ENCODE measurements at regions not wholly inside any gene's neighbourhood (a gene's known extent, or its start where the extent isn't known, plus 50 kb on each side); places are given as distances from the start of the nearest gene placed in this dataset.

DNA sequence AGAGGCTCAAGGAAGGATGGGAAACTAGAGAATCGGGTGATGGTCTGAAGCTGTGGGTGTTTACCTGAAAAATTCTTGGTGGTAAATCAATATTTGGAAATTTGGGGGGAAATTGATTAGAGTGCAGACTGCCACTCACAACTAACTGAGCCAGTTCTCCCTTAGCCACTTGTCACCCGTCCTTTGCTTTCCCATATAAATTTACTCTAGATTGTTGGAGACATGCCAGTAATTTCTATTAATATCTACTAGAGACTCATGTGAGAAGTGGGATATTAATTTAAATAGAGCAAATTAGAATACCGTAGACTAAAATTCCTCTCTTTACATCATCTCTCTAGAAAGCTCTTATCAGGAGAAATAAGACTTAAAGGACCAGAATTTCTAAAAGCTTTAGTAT is 471.3 kb upstream of the DAB2 start:
- DNase-seq (ENCODE audit: low read depth in 2 of 2), result no peak

DNA sequence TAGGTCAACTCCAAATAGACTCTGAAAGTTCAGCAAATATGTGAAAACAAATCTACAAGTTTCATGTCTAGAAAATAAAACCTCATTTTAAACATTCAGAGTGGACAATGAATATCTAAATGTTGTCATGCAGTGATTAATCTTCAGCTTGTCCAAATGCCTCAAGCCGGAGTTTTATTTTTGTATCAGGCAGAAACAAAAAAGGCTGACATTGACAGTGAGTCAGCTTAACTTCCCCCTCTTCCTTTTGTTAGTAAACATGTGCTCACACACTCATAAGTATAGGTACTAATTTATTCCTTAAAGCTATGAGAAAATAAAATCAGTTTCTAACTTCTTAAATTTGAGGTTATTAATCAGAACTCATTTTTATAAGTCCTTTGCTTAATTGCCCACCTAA is 467.9 kb upstream of the DAB2 start:
- no peak for DNase-seq (ENCODE audit: low read depth in 2 of 2)

DNA sequence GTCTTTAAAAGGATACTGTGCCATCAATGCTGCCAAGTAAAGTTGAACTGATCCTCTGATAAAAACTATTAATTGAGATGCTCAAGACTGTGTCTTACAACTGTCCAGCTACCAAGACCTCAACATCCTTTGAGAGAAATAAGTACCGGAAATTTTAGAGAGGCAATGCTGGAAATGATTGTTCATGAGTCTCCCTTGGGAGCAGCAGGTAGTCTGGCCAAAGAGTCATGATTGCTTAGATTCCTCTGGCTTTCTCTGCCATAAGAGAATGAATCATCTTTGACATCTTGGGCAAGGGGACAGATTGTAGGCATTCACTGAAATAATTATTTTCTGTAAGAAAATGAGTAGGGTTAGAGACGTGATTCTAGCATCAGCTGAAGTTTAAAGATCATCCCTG is 466.6 kb upstream of the DAB2 start:
- no peak for DNase-seq (ENCODE audit: low read depth in 2 of 2)

DNA sequence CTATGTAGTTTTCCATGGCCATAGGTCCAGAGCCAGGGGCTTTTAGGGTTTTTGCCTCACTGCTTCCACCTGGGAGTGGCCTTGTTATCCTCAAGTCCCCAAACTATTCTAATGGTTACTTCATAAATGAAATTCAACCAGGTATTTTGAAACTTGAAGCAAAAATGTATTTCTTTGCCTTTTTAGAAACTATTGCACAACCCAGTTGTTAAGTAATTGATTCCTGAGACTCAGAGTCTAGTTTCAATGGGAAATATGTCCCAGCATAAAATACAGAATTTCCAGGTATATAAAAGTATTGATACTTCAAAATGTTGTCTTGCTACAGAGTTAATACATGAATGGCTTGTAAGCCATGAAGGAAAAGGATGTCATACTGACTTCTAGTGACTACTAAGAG is 456.2 kb upstream of the DAB2 start:
- no peak for DNase-seq (ENCODE audit: low read depth in 2 of 2)

DNA sequence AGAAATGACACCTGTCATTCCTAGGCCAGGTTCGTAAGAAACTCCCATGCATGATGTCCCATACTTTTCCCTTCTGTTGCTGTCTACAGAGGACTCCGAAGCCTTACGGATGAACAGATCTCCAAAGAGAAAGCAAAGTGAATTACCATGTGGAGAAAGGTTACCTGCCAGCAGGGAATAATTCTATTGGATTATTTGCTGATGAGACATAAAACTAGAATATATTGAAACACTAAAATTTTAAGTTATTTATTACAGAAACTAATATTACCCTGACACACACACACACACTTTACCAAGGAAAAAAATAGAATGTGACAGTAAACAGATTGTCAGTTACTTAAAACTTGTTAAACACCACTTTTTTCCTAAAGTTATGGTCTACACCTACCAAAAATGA is 452.7 kb upstream of the DAB2 start:
- DNase-seq (ENCODE audit: low read depth in 2 of 2), result no peak

DNA sequence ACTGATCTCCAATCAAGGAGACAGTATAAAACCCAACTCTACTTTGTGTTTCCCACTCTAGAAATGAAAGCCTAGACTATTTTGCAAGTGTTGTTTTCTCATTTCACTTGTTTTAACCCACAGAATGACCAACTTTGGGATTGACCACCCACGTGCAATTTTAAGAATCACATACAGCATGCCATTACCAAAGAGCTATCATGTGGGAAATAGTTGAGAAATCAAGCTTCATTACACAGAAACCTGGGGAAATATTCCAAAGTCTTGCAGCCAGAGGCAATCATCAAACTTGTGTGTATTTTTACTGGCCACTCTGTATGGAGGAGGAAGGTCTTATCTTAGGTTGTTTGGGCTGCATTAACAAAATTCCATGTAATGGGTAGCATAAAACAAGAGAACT is 451.4 kb upstream of the DAB2 start:
- no peak for DNase-seq (ENCODE audit: low read depth in 2 of 2)

DNA sequence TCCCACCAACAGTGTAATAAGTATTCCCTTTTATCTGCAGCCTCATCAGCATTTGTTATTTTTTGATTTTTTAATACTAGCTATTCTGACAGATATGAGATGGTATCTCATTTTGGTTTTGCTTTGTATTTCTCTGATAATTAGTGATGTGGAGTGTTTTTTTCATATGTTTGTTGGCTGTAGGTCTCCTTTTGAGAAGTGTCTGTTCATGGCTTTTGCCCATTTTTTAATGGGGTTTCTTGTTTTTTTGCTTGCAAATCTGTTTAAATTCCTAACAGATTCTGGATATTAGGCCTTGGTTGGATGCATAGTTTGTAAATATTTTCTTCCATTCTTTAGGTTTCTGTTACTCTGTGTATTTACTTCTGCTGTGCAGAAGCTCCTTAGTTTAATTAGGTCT is 445.4 kb upstream of the DAB2 start:
- DNase-seq (ENCODE audit: low read depth in 2 of 2), result no peak

DNA sequence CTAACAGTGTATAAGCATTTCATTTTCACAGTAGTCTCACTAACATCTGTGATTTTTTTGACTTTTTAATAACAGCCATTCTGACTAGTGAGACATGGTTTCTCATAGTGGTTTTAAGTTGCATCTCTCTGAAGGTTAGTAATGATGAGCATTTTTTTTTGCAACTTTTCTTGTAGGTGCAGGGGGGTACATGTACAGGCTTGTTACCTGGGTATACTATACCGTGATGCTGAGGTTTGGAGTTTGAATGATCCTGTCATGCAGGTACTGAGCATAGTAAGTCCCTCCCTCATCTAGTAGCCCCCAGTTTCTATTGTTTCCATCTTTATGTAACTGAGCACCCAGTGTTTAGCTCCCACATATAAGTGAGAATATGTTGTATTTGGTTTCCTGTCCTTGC is 444.6 kb upstream of the DAB2 start:
- DNase-seq (ENCODE audit: low read depth in 2 of 2), result no peak

DNA sequence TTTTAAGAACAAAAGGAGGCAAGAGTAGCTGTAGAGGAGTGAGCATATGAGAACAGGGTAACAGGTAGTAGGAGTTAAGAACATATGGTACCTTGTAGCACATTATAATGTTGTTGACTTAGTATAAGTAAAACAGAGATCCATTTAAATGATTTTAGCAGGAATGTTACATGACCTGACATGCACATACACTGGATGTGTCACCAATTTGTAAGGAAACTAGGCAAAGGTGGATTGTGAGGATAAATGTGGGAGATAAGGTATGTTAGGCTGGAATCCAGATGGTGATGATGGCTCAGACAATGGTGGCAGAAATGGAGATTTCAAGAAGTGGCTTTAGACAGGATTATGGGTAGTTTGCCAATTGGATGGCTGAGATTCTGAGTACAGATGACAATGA is 443.1 kb upstream of the DAB2 start:
- no peak for DNase-seq (ENCODE audit: low read depth in 2 of 2)

DNA sequence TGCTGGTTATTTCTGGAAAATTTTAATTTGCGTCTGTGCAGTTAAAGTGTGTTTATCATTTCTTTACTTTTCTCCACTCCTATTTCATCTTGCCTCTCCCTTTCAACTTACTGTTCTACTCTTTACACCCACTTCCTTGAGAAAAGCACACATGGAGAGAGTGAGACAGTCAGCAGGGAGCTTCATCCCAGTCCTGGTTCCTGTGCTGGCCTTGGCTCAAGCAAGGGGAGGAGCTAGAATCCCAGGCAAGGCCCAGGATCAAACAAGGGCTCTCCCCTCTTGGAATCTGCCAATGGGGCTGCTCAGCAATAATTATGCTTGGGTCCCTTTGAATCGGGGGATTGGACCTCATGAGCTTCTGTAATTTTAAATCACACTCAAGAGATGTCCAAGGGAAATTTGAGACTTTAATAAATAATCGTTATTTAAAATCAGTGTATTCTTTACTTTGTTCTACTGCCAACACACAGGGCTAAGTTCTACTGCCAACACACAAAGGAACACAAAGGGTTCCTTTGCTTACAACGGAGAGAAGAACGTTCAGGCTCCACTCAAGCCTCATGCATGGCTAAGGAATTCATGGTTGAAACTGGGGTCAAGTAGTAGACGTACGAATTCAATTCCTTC is 439.3 kb upstream of the DAB2 start:
- DNase-seq (ENCODE audit: low read depth in 2 of 2), result no peak

DNA sequence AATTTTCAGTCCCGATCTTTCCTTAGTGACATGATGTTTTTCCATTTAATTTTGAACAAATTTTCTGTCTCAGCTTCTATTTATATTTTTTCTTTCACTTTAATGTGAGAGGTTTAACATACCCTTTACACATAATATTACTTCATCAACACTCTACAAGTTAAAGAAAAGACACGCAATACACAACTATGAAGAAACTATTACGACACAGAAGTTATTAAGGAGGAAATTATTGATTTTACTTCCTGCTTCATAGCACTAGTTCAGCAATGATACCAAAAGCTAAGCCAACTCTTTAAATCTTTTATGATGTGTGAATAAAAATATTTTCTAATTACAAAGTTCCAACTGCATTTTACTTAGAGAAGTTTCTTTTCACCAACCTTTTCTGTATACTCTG is 432.3 kb upstream of the DAB2 start:
- DNase-seq (ENCODE audit: low read depth in 2 of 2), result no peak

DNA sequence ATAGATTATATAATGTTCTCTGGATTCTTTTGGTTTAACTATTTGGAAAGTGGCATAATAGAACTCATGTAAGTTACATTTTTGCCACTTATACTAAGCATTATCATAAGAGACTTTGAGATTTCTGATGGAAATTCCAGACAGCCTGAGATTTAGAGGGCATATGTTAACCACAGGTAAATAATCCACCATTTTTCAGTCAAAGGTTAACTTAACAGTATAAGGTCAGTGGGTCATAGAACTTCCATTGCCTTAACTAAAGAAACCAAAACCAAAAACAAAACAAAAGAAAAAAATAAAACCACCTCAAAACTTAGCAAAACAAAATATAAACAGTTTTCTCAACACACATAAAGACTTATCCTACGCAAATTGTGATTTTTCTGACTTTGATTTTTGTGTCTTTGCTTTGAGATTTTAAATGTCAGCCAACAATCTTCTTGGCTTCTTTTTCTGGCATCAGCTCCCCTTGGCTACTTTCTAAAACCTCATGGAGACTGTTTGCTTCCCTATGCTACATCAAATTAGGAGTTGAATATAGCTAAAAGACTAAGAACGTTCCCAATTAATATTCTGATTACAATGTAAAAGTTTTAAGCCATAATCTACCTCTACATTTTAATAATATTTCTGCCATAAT is 430.1 kb upstream of the DAB2 start:
- no peak for DNase-seq (ENCODE audit: low read depth in 2 of 2)

DNA sequence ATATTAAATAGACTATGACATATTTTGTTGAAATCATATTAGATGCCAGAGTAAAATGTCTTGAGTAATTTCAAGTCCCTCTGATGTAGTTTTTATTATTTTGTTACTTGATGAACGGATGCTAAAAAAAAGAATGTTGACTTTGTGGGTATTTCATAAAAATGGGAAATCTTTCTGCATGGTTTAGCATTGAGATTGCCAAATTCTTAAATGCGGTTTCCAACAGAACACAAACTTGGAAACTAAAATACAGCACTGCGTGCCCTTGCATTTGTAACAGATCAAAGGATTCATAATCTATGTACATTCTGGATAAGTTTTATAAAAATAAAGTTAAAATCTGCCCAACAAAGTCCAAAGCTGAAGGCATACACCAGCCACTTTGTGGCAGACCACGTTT is 425.5 kb upstream of the DAB2 start:
- no peak for DNase-seq (ENCODE audit: low read depth in 2 of 2)

DNA sequence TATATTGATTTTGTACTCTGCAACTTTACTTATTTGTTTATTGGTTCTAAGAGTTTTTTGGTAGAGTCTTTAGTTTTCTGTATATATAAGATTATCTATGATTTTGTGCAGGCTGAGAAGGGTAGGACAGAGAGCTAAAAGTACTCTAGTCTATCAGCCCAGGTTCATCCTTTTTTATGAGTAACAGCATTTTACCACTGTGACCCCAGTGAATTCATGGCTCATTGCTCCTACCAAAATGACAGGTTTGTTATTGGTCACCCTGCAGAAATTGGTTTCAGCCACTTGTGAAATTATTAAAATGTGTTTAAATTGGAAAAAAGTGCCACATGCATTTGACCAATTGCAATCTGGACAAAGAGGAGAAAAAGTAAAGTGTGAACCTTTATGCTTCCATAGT is 421.4 kb upstream of the DAB2 start:
- DNase-seq (ENCODE audit: low read depth in 2 of 2), result no peak

DNA sequence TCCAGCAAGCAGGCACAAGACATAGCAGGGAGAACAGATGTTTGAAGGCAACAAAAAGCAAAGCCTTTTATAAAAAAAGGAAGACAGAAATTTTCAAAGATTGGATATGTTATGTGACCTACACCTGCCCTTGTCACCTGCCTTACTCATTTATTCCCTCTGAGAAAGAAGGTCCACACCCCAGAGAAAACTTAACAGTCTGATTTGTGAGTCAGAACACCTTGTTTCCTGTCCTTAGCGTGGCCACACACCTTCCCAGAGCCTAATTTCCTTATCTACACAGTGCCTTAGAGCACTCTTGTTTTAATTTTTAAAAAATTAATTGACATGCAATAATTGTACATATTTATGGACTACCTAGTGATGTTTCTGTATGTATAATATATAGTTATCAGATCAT is 419.0 kb upstream of the DAB2 start:
- DNase-seq (ENCODE audit: low read depth in 2 of 2), result no peak

DNA sequence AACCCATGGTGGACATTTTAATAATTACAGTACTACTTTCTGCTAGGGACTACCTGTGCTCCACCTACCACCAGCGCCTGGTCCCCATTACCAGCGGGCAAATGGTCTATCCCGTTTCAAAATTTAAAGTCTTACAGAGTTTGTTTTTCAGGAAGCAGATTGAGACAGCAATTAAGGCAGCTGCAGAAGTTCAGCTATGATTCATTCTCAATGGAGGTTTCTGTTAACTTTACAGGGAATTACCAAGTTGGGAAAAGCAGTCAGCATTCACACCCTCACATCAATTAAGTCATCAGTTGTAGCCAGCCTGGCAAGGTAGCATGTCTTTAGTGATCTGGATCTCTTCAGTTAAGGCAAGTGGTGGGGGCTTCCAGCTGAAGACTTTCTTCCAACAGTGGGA is 410.6 kb upstream of the DAB2 start:
- no peak for DNase-seq (ENCODE audit: low read depth in 2 of 2)

DNA sequence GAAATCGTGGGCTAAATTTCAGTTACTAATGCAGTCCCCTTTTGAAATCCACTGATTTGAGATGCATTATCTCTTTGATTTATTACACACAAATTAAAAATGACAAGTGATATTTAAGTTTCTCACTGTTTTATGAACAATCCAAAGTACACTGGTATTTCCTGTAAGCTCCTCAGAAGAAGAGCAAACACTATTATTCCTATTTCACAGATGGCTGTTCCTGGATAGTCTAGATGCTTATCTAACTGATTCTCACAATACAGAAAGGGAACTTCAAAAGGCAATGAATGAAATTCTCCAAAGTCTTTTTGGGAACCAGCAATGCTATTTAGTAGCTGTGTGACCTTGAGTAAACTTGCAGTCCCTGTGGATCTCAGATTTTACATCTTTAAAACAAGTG is 404.7 kb upstream of the DAB2 start:
- no peak for DNase-seq (ENCODE audit: low read depth in 2 of 2)

DNA sequence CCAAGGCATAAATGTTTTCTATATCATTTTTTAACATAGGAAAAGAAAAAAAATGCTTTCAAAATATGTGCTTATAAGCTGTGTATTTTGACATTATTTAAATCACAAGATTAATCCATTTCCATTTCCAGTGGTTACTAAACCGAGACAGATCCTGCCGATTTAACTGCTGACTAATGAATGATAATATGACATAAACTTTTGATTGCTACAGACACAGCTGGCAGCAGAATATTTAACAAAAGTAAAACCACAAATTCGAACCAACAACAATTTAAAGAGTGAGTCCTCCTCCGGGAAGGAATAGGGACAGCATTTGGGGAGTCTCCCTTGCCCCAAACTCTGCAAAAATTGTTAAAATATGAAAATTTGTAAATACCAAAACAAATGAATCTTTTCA is 401.3 kb upstream of the DAB2 start:
- DNase-seq (ENCODE audit: low read depth in 2 of 2), result no peak

DNA sequence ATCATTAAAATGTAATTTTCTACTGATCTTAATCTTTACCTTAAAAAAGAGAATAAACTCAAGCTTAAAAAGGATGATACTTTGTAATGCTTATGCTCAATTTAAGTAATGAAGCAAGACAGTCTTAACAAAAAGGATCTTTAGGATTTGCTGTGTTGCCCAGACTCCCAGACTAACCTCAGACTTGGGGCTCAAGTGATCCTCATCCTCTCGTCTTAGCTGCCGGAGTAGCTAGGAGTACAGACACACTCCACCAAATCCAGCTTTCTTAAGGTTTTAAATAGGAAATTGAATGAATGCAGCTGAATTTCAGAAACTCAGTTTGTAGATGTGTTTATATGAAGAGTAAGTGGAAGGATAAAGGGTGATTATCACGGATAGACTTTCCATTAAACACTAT is 400.5 kb upstream of the DAB2 start:
- DNase-seq (ENCODE audit: low read depth in 2 of 2), result no peak

DNA sequence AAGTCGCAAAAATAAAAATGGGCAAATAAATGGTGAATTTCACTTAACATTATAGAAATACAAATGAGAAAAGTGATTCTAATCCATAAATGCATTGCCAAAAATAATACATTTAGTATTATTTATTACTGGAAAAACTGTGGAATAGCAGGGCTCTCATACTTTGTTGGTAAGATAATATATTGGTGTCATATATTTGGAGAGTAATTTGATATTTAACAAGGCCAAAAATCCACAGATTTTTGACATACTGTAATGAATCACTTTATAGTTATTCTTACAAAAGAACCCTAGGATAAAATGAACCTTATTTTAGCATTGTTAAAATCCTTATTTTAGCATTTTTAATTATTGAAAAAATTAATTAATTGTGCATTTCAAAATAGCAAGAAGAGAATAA is 397.2 kb upstream of the DAB2 start:
- no peak for DNase-seq (ENCODE audit: low read depth in 2 of 2)

DNA sequence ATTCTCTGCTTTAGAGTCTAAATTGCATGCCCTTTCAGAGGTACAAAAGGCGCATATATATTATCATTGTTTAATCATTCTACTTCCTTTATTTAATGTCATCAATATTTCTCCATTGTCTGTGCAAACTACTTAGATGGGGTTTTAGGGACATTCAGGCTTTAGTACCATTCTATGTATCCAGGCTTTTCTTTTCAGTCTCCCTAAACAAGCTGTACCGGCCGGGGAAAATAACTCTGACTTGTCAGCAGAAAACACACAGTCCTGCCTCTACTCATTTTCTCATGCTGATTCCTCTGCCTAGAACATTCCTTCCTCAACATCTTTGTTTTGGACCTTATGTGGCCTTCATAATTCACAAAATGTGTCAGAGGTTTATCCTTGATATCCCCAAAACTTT is 392.1 kb upstream of the DAB2 start:
- DNase-seq (ENCODE audit: low read depth in 2 of 2), result no peak

DNA sequence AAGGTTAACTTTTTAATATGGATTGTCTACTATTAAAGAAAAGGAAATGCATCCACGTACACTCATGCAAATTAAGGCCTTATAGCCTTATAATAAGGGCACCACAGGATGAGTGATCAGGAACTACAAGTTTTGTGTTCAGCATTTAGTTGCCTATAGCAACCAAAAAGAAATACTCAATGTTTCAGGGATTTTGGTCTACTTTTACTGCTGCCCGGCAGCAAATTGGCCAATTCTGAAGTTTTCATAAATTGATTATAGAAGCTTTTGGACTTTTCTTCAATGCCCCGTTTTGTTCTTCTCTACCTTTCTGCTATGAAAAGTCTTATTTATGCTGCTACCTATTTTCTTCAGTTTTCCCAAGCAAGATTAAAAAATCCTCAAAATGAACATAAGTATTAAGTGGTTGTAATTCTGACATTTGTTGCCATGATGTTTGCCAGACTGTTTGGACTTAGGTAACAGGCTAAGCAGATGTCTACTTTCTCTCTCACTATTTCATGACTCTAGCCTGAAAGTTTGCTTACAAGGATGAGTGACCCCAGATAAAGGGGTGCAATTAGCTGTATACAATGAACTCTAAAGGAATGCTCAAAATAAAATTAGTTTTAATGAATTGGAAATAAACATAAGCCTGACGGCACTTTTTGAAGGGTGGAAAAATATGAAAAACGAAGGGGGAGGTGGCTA is 391.5 kb upstream of the DAB2 start:
- no peak for DNase-seq (ENCODE audit: low read depth in 2 of 2)

DNA sequence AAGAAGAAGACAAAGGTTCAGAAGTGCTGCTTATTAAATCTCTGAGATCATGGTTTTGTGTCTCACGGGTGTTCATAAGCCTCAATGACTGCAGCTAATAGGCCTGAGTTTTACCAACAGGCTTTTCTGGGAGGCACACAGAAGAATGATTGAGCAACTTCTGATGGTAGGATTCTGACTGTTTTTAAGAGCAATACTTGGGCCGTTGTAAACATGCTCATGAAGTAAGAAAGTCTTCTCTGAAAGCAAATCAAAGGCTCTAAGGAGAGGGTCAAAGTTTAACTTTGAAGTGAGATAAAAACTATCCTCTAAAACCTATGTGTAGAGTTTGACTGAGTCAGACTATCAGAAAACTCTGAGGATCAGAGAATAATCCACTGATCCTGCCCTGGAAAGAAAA is 390.9 kb upstream of the DAB2 start:
- DNase-seq (ENCODE audit: low read depth in 2 of 2), result no peak

DNA sequence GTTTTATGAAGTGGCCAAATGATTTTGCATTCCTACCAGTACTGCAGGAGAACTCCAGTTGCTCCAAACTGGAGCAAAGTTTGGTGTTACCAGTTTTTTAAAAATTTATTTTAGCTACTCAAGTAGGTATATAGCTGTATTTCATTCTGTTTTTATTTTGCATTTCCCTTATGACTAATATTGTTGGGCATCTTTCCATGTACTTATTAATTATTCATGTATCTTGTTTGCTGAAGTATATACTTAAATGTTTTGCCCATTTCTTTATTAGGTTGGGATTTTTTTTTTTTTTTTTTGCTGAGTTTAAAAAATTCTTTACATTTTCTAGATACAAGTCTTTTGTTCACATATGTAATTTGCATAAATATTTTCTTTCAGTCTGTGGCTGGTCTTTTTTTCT is 386.6 kb upstream of the DAB2 start:
- DNase-seq (ENCODE audit: low read depth in 2 of 2), result no peak
